GM23338 (cell line): ENCODE measurements at regions not wholly inside any gene's neighbourhood (a gene's known extent, or its start where the extent isn't known, plus 50 kb on each side); places are given as distances from the start of the nearest gene placed in this dataset.

ENCODE experiments used
- ATAC-seq: fragments of 200-7000 bp; cut with Tn5 transposase; 3 replicates; pipeline ENCODE4 v1.9.1; 2020
- DNase-seq: peaks from one replicate; pipeline ENCODE4 v3.0.0-alpha.2; 2015; ENCODE audit warnings: low spot score
- H2AFZ ChIP-seq: fragments of 200-600 bp; sonication (generic); 2 replicates; pipeline ENCODE4 v1.8.0; 2016; ENCODE audit warnings: antibody characterized with exemption, mild to moderate bottlenecking, moderate library complexity
- H3F3A ChIP-seq: fragments of 200-600 bp; sonication (generic); replicated peaks from 2 replicates; pipeline ENCODE4 v1.8.0; 2017; ENCODE audit warnings: antibody characterized with exemption, mixed run types, low read depth
- H3K27ac ChIP-seq: fragments of 200-600 bp; sonication (generic); 2 replicates; pipeline ENCODE4 v1.6.1; 2016; ENCODE audit warnings: low read depth
- H3K27me3 ChIP-seq: fragments of 200-600 bp; sonication (generic); 2 replicates; pipeline ENCODE4 v1.8.0; 2016; ENCODE audit warnings: mild to moderate bottlenecking, mixed run types, moderate library complexity; ENCODE audit not compliant: insufficient read depth
- H3K36me3 ChIP-seq: fragments of 200-600 bp; sonication (generic); 2 replicates; pipeline ENCODE4 v1.8.0; 2016; ENCODE audit warnings: mild to moderate bottlenecking; ENCODE audit not compliant: insufficient read depth
- H3K4me1 ChIP-seq: fragments of 200-600 bp; sonication (generic); 2 replicates; pipeline ENCODE4 v1.8.0; 2016; ENCODE audit warnings: mild to moderate bottlenecking, moderate library complexity; ENCODE audit not compliant: insufficient read depth
- H3K4me2 ChIP-seq: fragments of 200-600 bp; sonication (generic); 2 replicates; pipeline ENCODE4 v1.7.1; 2017; ENCODE audit warnings: mixed run types
- H3K4me3 ChIP-seq: fragments of 200-600 bp; sonication (generic); 2 replicates; pipeline ENCODE4 v1.6.1; 2016; ENCODE audit warnings: mixed run types
- H3K79me2 ChIP-seq: fragments of 200-600 bp; sonication (generic); replicated peaks from 2 replicates; pipeline ENCODE4 v1.8.0; 2017; ENCODE audit warnings: mild to moderate bottlenecking; ENCODE audit not compliant: insufficient read depth
- H3K9me2 ChIP-seq: fragments of 200-600 bp; sonication (generic); 2 replicates; pipeline ENCODE4 v1.8.0; 2017; ENCODE audit not compliant: insufficient read depth
- H4K20me1 ChIP-seq: fragments of 200-600 bp; sonication (generic); replicated peaks from 2 replicates; pipeline ENCODE4 v1.8.0; 2017; ENCODE audit warnings: mild to moderate bottlenecking; ENCODE audit not compliant: insufficient read depth
- H3K27ac Mint-ChIP-seq: 2 replicates; pipeline ENCODE4 v1.8.0; 2020; ENCODE audit warnings: inconsistent platforms, mild to moderate bottlenecking, moderate library complexity, mixed read lengths
- H3K27me3 Mint-ChIP-seq: 3 replicates; pipeline ENCODE4 v1.8.0; 2022; ENCODE audit warnings: low read depth, mild to moderate bottlenecking, moderate library complexity, mixed read lengths, inconsistent platforms; ENCODE audit not compliant: insufficient read depth, poor library complexity
- H3K36me3 Mint-ChIP-seq: 3 replicates; pipeline ENCODE4 v1.8.0; 2021; ENCODE audit warnings: low read depth, mild to moderate bottlenecking, inconsistent platforms, moderate library complexity, mixed read lengths
- H3K4me1 Mint-ChIP-seq: 3 replicates; pipeline ENCODE4 v1.8.0; 2020; ENCODE audit warnings: mild to moderate bottlenecking, inconsistent platforms, mixed read lengths
- H3K4me3 Mint-ChIP-seq: 3 replicates; pipeline ENCODE4 v1.8.0; 2021; ENCODE audit warnings: moderate library complexity, mild to moderate bottlenecking, inconsistent platforms, mixed read lengths
- H3K9me3 Mint-ChIP-seq: 3 replicates; pipeline ENCODE4 v1.8.0; 2020; ENCODE audit warnings: moderate library complexity, mild to moderate bottlenecking, inconsistent platforms, mixed read lengths
- CREB1 ChIP-seq: fragments of 250-450 bp; sonication (Bioruptor Pico); IDR thresholded peaks from 2 replicates; pipeline ENCODE4 v1.5.0; 2020; ENCODE audit warnings: low read depth, mild to moderate bottlenecking, moderate library complexity
- CTCF ChIP-seq, 2 experiments: fragments of 200-600 bp in 1 of 2; sonication (generic) in 1 of 2; conservative IDR thresholded peaks; 2 replicates each; pipeline versions ENCODE4 v1.5.1 to v1.6.1; 2016 to 2017; ENCODE audit warnings: antibody characterized with exemption in 2 of 2, low read depth in 2 of 2, mild to moderate bottlenecking in 2 of 2, moderate library complexity in 1 of 2
- ETS1 ChIP-seq: IDR thresholded peaks from 2 replicates; pipeline ENCODE4 v1.6.1; 2016; ENCODE audit warnings: antibody characterized with exemption
- EZH2 ChIP-seq: fragments of 200-600 bp; sonication (generic); IDR thresholded peaks from one replicate; pipeline ENCODE4 v1.8.0; 2017; ENCODE audit warnings: antibody characterized with exemption, mild to moderate bottlenecking, low read depth; ENCODE audit not compliant: unreplicated experiment
- EZH2phosphoT487 ChIP-seq: fragments of 200-600 bp; sonication (generic); IDR thresholded peaks from one replicate; pipeline ENCODE4 v1.8.1; 2018; ENCODE audit warnings: antibody characterized with exemption; ENCODE audit not compliant: unreplicated experiment
- JUNB ChIP-seq: IDR thresholded peaks from one replicate; pipeline ENCODE4 v1.6.1; 2016; ENCODE audit warnings: antibody characterized with exemption; ENCODE audit not compliant: unreplicated experiment
- NANOG ChIP-seq: IDR thresholded peaks from 2 replicates; pipeline ENCODE4 v1.6.1; 2016; ENCODE audit warnings: antibody characterized with exemption, borderline replicate concordance
- POLR2AphosphoS5 ChIP-seq: IDR thresholded peaks from 2 replicates; pipeline ENCODE4 v1.6.1; 2016; ENCODE audit warnings: antibody characterized with exemption, low read depth
- REST ChIP-seq: IDR thresholded peaks from one replicate; pipeline ENCODE4 v1.6.1; 2018; ENCODE audit warnings: antibody characterized with exemption; ENCODE audit not compliant: unreplicated experiment
- STAT1 ChIP-seq: IDR thresholded peaks from one replicate; pipeline ENCODE4 v1.6.1; 2016; ENCODE audit warnings: antibody characterized with exemption; ENCODE audit not compliant: unreplicated experiment
- ZNF114 ChIP-seq: fragments of 250-450 bp; sonication (Bioruptor Pico); IDR thresholded peaks from 2 replicates; pipeline ENCODE4 v1.5.0; 2020; ENCODE audit warnings: mild to moderate bottlenecking, moderate library complexity
- ZNF331 ChIP-seq: fragments of 250-450 bp; sonication (Bioruptor Pico); IDR thresholded peaks from 2 replicates; pipeline ENCODE4 v1.5.0; 2020; ENCODE audit warnings: low read depth, mild to moderate bottlenecking, moderate library complexity
- TF ChIP-seq, protein P1 (sequence below): fragments of 250-450 bp; sonication (Bioruptor Pico); IDR thresholded peaks from 2 replicates; pipeline ENCODE4 v1.5.0; 2020; ENCODE audit warnings: mild to moderate bottlenecking, moderate library complexity

- Mint-ChIP-seq H3K27me3 (peaks cover 3% of the 10 kb centered on the region), H3K9me3 (peaks cover 15% of the 10 kb centered on the region), H3K4me3 (no peak overlapping the region), H3K27ac (no peak overlapping the region), H3K4me1 (peaks cover 16% of the 10 kb centered on the region), H3K36me3 (peaks cover 11% of the 10 kb centered on the region; the same call in 2 of the 3 replicates)
- Histone ChIP-seq H3K4me2 (no peak overlapping the region), H3K9me2 (peaks cover 26% of the 10 kb centered on the region), H3K4me1 (no peaks in the 10 kb centered on the region), H4K20me1 (no peaks in the 10 kb centered on the region), H2AFZ (no peak overlapping the region), H3K36me3 (no peaks in the 10 kb centered on the region), H3K79me2 (no peaks in the 10 kb centered on the region), H3K4me3 (no peak overlapping the region), H3K27me3 (no peaks in the 10 kb centered on the region), H3K27ac (no peak overlapping the region), H3F3A (no peaks in the 10 kb centered on the region)
- TF ChIP-seq ZNF331 (CRISPR knock-in tag) = no peak
- no peak for TF ChIP-seq CREB1 (CRISPR knock-in tag)
- no peak for TF ChIP-seq CTCF (conservative IDR thresholded peaks at IDR 0.05; ENCODE audit: low read depth in 2 of 2)
- TF ChIP-seq ZNF114 (CRISPR knock-in tag) = no peak
- TF ChIP-seq STAT1 = no peak
- no peak for TF ChIP-seq NANOG
- no peak for TF ChIP-seq REST
- no peak for TF ChIP-seq POLR2AphosphoS5
- no peak for TF ChIP-seq EZH2
- TF ChIP-seq JUNB = no peak
- no peak for TF ChIP-seq ETS1
- TF ChIP-seq EZH2phosphoT487 = no peak
- TF ChIP-seq, protein P1, sequence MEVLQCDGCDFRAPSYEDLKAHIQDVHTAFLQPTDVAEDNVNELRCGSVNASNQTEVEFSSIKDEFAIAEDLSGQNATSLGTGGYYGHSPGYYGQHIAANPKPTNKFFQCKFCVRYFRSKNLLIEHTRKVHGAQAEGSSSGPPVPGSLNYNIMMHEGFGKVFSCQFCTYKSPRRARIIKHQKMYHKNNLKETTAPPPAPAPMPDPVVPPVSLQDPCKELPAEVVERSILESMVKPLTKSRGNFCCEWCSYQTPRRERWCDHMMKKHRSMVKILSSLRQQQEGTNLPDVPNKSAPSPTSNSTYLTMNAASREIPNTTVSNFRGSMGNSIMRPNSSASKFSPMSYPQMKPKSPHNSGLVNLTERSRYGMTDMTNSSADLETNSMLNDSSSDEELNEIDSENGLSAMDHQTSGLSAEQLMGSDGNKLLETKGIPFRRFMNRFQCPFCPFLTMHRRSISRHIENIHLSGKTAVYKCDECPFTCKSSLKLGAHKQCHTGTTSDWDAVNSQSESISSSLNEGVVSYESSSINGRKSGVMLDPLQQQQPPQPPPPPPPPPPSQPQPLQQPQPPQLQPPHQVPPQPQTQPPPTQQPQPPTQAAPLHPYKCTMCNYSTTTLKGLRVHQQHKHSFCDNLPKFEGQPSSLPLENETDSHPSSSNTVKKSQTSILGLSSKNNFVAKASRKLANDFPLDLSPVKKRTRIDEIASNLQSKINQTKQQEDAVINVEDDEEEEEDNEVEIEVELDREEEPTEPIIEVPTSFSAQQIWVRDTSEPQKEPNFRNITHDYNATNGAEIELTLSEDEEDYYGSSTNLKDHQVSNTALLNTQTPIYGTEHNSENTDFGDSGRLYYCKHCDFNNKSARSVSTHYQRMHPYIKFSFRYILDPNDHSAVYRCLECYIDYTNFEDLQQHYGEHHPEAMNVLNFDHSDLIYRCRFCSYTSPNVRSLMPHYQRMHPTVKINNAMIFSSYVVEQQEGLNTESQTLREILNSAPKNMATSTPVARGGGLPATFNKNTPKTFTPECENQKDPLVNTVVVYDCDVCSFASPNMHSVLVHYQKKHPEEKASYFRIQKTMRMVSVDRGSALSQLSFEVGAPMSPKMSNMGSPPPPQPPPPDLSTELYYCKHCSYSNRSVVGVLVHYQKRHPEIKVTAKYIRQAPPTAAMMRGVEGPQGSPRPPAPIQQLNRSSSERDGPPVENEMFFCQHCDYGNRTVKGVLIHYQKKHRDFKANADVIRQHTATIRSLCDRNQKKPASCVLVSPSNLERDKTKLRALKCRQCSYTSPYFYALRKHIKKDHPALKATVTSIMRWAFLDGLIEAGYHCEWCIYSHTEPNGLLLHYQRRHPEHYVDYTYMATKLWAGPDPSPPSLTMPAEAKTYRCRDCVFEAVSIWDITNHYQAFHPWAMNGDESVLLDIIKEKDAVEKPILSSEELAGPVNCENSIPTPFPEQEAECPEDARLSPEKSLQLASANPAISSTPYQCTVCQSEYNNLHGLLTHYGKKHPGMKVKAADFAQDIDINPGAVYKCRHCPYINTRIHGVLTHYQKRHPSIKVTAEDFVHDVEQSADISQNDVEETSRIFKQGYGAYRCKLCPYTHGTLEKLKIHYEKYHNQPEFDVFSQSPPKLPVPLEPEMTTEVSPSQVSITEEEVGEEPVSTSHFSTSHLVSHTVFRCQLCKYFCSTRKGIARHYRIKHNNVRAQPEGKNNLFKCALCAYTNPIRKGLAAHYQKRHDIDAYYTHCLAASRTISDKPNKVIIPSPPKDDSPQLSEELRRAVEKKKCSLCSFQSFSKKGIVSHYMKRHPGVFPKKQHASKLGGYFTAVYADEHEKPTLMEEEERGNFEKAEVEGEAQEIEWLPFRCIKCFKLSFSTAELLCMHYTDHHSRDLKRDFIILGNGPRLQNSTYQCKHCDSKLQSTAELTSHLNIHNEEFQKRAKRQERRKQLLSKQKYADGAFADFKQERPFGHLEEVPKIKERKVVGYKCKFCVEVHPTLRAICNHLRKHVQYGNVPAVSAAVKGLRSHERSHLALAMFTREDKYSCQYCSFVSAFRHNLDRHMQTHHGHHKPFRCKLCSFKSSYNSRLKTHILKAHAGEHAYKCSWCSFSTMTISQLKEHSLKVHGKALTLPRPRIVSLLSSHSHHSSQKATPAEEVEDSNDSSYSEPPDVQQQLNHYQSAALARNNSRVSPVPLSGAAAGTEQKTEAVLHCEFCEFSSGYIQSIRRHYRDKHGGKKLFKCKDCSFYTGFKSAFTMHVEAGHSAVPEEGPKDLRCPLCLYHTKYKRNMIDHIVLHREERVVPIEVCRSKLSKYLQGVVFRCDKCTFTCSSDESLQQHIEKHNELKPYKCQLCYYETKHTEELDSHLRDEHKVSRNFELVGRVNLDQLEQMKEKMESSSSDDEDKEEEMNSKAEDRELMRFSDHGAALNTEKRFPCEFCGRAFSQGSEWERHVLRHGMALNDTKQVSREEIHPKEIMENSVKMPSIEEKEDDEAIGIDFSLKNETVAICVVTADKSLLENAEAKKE (CRISPR knock-in tag) = no peak
- ATAC-seq (no peak), DNase-seq (no peak)
Measured at GRCh38 chr1:232318143-232318542, 311.8 kb downstream of the SIPA1L2 start.
